ENCODE measurements at regions not wholly inside any gene's neighbourhood (a gene's known extent, or its start where the extent isn't known, plus 50 kb on each side); places are given as distances from the start of the nearest gene placed in this dataset.

DNA sequence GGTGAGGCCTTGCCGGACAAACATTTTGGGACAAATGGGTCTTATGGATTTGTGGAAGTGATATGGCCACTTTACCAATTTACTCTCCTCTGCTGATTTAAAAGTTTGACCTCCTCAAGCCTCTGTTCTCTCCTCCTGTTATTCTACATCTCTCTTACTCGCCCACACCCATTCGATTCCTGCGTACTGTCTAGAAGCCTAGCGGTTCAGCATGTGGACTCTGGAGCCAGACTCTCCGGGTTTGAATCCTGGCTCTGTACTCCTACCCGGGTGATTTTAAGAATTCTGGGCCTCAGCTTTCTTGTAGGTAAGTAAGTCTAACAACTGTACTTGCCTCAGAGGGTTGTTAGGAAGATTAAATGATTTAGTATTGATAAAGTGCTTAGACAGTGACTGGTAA, 168.6 kb upstream of the IFNG-AS1 start:
- intact Hi-C loops (cut with DNase I, micrococcal nuclease), result loop anchor here in 1 of 2 donors (10.0 kb wide), 1 partner anchor 166 kb away; no protein-coding TSS in a partner anchor
- ATAC-seq (no peak), DNase-seq (no peak)

DNA sequence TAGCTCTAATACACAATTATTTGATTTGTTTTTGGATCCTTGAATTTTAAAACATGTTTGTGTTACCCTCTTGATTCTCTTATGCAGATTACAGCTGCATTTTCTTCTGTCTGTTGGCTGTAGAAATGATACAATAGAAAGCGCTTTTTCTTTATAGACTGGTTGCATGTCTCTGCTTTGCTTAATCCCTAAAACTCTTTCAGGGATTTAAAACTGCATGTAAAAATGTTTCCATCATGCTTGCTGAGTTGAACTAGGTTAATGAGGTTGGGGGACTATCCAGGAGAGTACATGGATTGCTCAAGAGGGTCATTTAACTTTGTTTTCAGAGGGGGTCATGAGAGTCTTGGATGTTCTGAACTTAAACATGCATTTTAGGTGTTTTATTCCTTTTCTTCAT, 166.4 kb upstream of the IFNG-AS1 start:
- ATAC-seq (no peak), DNase-seq (no peak)
- intact Hi-C loops (cut with DNase I, micrococcal nuclease), result loop anchor here in 1 of 2 donors (10.0 kb wide), 1 partner anchor 168 kb away; no protein-coding TSS in a partner anchor

DNA sequence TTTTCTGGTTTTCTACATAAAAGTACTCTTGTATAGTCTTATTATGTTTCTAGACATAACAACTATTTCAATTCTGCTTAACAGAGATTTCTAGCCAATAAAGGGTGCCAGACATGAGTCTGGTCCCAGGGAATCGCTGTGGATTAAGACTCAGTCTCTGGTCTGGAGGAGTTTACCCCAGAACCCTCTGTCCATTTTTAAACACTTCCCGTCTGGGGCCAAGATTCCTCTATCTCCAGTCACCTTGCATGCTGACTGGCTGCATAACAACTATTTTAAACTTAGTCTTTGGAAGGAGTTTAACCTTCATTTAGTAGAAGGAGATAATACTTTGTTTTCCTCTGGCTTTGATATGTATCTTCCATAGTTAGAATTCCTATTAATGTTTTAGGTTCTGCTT, 163.1 kb upstream of the IFNG-AS1 start:
- DNase-seq (no peak), ATAC-seq (no peak)
- intact Hi-C loops (cut with DNase I, micrococcal nuclease), result loop anchor here in 1 of 2 donors (10.0 kb wide), 1 partner anchor 171 kb away; no protein-coding TSS in a partner anchor

DNA sequence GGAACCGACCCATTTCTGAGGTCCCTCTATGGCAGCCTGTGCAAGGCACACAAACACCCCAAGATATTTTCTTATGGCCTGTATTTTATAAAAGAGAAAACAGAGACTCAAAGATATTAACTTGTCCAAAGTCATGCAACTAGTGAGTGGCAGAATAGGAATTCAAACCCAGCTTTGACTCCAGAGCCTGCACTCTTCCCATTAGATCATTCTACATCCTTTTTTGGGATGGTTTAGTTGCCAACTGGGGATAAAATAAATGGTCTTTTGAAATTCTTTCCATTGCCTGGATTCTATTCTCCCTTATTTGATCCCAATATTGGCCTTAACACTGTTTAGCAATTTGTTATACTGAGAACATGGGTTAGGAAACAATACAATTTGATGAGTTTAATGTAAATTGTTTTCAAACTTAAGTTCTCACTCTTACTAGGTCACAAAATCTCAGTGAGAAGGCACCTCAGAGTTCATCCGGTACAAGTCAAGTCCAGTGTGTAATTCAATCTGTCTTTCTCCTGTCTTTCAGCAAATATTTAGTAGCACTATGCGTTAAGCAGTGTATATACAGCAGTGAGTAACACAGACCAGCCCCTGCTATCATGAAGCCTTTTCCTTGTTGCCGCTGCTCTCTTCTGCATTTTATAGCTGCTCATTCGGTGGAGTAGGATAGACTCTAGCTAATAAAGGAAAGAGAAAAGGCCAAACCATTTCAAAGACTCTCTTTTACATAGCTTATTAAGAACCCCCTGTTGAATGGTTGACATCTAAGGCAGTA, 162.1 kb upstream of the IFNG-AS1 start:
- DNase-seq (no peak), ATAC-seq (peak; percentile 94)
- intact Hi-C loops (cut with DNase I, micrococcal nuclease), result loop anchor here in 1 of 2 donors (10.0 kb wide), 1 partner anchor 172 kb away; no protein-coding TSS in a partner anchor

DNA sequence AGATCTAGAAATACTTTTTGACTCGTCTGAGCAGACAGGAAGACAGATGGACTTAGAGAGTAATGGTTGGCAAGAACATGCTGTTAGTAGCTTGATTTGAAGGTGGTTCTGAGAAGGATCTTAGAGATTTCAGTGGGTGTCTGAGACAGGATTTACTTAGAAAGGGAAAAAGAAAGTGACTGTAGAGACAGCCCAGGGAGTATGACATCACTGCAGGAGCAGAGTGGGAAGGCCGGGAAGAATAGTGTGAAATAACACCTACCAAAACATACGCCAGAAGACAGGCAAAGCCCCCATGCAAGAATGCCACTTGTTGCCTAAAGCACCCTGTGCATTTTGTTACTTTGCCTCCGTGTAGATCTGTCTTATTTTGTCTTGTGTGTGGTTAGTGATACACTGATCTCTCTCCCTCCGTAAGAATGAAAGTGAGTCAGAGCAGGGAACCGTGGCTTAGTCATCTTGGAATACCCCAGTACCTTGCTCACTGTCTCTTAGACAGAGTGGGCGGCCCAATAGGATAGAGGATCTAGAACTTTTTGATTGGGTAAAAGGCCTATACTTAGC, 161.3 kb upstream of the IFNG-AS1 start:
- DNase-seq (peak in 1 of 2 donors; percentile 13), ATAC-seq (peak; percentile 88)
- intact Hi-C loops (cut with DNase I, micrococcal nuclease), result loop anchor here in 1 of 2 donors (10.0 kb wide), 1 partner anchor 173 kb away; no protein-coding TSS in a partner anchor

DNA sequence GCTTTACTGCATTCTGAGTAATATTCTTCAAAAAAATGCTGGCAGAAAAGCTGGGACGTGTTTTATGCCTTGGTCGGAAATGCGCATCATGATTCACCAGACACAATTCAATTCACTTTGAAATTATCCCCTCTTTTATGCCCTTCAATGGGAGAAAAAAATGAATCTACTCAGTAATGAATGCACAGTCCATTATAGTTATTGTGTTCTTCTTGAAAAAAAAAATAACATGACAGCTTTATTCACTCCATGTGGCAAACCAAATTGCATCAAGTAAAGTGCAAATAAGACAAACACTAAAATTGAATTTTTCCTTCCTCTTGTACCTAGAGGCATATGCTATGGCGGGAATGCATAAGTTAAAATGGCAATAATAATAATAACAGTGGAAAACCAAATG, 159.4 kb upstream of the IFNG-AS1 start:
- intact Hi-C loops (cut with DNase I, micrococcal nuclease), result loop anchor here in 1 of 2 donors (10.0 kb wide), 1 partner anchor 175 kb away; no protein-coding TSS in a partner anchor

DNA sequence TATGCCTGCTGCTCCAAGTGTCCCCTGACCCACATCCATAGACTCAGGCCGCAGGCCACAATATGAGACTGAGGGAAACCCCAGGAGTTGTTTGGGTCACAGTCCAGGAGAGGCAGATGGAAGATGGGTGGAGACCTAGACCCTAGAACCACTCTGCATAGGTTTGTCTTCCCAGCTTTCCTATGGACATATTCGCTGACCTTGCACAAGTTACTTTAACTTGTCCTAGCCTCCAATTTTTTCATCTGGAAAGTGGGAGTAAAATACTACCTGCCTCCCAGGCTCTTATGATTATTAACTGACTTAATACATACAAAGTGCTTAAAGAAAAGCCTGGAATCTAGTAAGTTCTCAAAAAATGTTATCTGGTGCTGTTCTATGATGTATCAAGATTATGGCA, 157.1 kb upstream of the IFNG-AS1 start:
- DNase-seq (no peak), ATAC-seq (no peak)
- intact Hi-C loops (cut with DNase I, micrococcal nuclease), result no loop called here

More for the DNA sequence above, 159.4 kb upstream of the IFNG-AS1 start:
- DNase-seq (no peak), ATAC-seq (no peak)

DNA sequence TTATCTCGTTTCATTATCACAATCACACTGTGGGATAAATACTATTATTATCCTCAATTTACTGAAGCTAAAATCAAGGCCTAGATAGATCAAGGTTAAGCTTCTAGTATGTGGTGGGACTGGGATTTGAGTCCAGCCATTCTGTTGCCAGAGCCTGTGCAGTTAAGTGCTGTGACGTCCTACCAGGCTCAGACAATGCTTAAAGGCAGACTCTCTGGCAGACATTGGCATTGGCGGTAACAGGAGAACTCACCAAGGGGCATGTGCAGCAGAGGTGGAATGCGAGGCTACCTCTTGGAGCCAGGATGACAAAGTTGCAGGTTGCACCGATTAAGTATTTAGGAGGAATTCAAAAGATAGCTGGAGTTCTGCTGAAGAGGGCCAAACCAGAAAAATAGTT, 155.6 kb upstream of the IFNG-AS1 start:
- no peak for DNase-seq
- intact Hi-C loops (cut with DNase I, micrococcal nuclease), result no loop called here
- ATAC-seq, result no peak

DNA sequence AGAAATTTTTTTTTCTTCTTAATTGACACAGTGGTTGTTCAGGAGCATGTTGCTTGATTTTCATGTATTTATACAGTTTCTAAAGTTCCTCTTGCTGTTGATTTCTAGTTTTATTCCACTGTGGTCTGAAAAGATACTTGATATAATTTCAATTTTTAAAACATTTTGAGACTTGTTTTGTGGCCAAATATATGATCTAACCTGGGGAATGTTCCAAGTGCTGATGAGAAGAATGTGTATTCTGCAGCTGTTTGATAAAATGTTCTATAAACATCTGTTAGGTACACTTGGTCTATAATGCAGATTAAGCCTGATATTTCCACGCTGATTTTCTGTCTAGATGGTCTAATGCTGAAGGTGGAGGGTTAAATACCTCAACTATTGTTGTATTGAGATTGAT, 151.4 kb upstream of the IFNG-AS1 start:
- intact Hi-C loops (cut with DNase I, micrococcal nuclease), result no loop called here
- no peak for DNase-seq
- ATAC-seq, result no peak

DNA sequence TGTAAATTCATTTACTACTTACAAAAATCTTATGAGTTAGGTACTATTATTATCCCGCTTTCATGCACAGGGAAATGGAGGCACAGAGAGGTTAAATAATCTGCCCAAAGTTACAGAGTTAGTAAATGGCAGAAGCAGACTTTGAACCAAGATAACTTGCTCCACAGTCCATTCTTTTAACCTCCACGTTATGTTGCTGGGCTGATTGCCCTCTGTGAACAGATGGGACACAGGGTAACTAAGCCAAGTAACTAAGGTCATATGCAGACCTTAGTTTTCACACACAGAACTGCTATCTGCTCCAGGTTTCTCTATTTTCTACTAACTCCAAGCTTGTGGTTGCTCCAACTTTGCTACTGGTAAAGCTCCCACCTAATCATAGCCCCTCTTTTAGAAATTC, 147.1 kb upstream of the IFNG-AS1 start:
- ATAC-seq, result no peak
- intact Hi-C loops (cut with DNase I, micrococcal nuclease), result no loop called here
- DNase-seq, result no peak

DNA sequence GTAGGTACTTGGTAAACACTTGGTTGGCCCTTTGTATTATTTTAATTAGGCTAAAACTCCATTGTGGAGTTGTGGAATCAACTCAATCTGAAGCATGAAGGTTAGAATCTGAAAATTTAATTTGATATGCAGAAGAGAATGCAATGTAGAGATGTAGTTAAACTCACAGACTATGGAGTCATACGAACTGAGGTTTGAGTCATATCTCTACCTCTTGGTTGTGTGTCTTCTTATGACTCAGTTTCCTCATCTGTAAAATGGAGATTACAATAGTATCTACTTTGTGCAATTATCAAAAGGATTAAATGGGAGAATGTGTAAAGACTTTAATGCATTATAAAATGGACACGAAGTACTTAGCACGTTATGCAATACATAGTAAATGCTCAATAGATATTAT, 146.0 kb upstream of the IFNG-AS1 start:
- ATAC-seq, result no peak
- DNase-seq, result no peak
- intact Hi-C loops (cut with DNase I, micrococcal nuclease), result no loop called here

DNA sequence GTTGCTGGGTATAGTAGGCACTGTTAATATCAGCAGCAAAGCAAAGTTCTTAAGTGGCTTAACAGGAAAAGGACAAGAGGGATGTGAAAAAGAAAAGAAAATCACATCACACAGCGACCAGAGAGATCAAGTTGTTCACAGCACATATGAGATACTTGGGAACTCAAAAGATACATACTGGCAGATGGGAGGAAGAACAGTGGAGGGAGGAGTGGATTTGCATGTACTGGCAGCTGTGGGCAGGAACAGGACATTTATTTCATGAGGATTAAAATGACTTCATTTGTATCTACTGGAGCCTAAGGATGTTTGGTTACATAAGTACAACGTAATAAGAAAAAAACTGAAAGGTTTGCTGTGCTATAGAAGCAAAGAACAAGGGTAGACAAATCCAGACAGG, 136.5 kb upstream of the IFNG-AS1 start:
- DNase-seq (no peak), ATAC-seq (no peak)
- intact Hi-C loops (cut with DNase I, micrococcal nuclease), result no loop called here

DNA sequence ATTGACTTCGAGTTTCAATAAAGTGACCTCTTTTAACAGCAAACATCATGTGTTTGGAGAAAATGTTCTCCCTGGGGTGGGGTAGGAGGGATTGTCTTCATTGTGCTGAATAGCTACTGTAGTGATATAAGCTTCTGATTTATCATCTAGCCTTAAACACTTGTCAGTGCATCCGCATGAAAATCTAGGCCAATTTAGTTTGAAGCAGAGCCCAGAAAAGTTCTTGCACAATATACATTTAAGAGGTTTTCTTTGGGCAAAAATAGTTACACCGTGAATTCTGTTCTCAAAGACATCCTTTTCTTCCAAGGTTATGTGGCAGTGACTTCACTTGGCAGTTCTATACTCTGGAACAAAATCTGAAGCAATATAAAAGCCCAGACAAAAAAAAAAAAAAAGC, 136.0 kb upstream of the IFNG-AS1 start:
- ATAC-seq, result no peak
- no peak for DNase-seq
- intact Hi-C loops (cut with DNase I, micrococcal nuclease), result no loop called here

DNA sequence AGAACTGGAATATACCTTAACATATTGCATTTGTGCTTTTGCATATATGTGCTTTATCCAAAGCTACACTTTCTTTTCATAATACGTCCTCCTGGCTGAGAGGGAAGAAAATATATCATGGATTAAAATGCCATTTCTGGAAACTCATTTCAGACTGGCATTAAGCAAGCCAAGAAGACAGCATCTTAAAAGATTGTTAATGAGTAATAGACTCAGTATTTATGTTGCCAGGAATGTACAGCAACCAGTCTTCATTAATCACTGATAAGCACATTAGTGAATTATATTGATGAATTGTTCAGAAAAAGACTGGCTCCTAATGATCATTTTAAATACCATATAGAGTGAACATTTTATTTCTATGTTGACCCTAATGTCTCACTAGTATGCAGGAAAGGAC, 134.9 kb upstream of the IFNG-AS1 start:
- intact Hi-C loops (cut with DNase I, micrococcal nuclease), result no loop called here
- ATAC-seq (no peak), DNase-seq (no peak)

DNA sequence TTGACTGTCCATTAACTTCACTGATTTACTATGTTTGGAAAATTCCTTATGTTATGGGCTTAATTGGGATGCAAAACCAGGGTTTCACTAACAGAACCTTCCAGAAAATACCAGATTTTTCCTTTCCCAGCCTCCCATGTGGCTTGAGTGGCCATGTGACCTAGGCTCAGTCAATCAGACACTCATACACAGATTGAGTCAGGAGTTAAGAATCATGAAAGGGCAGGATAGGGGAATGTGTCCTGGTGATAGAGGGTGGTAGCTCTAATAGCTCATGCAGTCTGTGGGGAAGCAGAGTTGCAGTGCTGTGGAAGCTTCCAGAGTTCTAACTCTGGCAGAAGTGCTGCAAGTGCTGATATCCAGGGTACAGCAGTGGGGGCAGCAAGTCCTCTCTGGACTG, 134.1 kb upstream of the IFNG-AS1 start:
- DNase-seq (no peak), ATAC-seq (no peak)
- intact Hi-C loops (cut with DNase I, micrococcal nuclease), result no loop called here

DNA sequence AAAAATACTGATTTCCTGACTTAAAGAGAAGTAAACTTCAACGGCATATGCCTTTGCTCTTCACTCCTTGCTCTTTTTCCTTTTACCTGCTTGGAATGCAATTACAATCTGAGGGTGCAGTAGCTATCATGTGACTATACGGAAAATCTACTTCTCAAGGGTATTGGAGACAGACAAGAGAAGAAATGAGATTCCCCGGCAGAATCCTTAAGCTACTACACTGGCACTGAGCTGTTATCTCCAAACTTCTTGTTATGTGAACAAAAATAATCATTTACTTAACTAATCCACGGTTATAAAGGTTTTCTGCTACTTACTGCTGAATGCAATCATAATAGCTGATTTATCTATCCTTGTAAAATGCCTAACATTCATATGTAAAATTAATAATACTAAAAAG, 118.0 kb upstream of the IFNG-AS1 start:
- intact Hi-C loops (cut with DNase I, micrococcal nuclease), result no loop called here
- no peak for ATAC-seq
- no peak for DNase-seq

DNA sequence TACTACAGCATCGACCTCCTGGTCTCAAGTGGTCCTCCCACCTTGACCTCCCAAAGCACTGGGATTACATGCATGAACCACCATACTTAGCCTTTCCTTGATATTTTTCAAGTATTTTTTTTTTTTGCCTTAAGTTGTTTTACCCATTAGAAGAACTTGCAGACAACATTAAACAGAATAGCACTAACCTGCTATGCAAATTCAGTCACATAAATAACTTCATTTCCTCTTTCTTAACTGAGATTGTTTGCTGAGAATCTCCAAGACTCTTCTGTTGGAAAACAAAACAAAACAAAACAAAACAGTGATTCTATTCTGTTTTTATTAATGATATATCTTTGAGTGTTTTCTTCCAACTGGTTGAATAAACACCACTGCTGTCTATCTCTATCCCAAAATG, 115.9 kb upstream of the IFNG-AS1 start:
- DNase-seq (no peak), ATAC-seq (no peak)
- intact Hi-C loops (cut with DNase I, micrococcal nuclease), result no loop called here

DNA sequence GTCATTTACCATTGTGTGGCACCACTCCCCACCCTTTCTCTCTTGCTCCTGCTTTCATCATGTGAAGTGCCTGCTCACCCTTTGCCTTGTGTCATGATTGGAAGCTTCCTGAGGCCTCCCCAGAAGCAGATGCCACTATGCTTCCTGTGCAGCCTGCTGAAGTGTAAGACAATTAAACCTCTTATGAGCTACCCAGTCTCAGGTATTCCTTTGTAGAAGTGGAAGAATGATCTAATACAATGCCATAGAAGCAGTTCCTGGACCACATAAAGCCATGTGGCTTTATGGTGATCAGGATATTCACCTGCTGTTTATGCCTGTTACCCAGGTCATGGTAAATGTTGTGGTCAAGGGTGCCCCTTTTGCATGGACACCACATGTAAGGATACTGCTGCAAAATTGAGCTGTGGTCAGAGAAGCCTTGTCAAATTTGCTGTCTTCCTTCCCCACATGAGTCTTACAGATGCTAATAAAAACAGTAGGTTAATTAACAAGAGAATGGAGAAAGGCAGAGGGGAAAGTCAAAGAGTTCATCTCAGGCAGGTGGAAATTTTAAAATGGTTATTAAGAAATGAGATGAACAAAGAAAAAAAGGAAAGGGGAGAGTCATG, 112.8 kb upstream of the IFNG-AS1 start:
- intact Hi-C loops (cut with DNase I, micrococcal nuclease), result no loop called here
- ATAC-seq, result no peak
- no peak for DNase-seq

DNA sequence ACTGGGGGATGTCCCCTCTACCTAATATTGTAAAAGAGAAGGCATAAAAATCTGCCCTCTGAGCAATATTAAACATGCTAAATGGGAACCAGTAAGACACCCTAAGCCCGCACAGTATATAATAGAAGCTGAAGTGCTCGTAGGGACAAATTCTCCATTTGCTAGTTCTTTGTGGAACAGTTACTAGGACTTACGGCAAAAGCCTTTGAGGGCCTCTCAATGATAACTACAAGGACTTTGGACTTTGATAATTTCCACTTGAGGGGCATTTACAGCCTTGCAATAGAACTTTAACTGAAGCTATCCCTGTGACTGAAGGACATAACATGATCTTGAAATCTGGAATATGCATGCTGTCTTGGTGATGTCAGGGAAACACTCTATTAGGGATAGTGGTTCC, 111.5 kb upstream of the IFNG-AS1 start:
- intact Hi-C loops (cut with DNase I, micrococcal nuclease), result no loop called here
- ATAC-seq (no peak), DNase-seq (no peak)

DNA sequence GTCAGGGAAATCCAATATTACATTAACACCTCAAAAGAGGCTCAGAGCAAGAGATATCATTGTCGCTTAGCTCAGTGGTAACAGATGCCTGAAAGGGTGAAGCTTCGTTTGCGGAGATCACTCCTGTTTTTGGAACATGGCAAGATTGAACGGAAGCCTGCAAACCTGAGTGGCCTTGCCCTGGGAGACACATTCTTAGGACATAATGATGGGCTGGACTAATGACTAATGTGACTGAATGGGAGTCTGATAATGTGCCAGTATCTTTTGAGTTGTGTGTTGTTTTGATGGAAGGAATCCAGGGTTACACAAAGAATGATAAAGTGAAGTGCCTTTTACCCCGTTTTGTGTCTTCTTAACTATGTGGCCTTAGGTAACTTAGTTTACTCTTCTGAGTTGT, 109.3 kb upstream of the IFNG-AS1 start:
- intact Hi-C loops (cut with DNase I, micrococcal nuclease), result no loop called here
- no peak for ATAC-seq
- DNase-seq, result no peak

Measured in left colon (tissue), 2 donors.